Panc1 (cell line): ENCODE measurements at regions not wholly inside any gene's neighbourhood (a gene's known extent, or its start where the extent isn't known, plus 50 kb on each side); places are given as distances from the start of the nearest gene placed in this dataset.
"Not testable (repeated sequence)": the region's sequence is repeated elsewhere in the genome, so short reads cannot be mapped to it uniquely, and the experiment has no call there.

Source experiments
- POLR2AphosphoS5 ChIP-seq: IDR thresholded peaks from 2 replicates; pipeline ENCODE4 v1.6.1; 2012; ENCODE audit warnings: mild to moderate bottlenecking, low read depth, low read length, moderate library complexity
- SIN3A ChIP-seq: IDR thresholded peaks from 2 replicates; pipeline ENCODE4 v1.6.1; 2012; ENCODE audit warnings: low read depth, mild to moderate bottlenecking, low read length, moderate library complexity, borderline replicate concordance; ENCODE audit not compliant: insufficient read depth
- TCF7L2 ChIP-seq: IDR thresholded peaks from 2 replicates; pipeline ENCODE4 v1.6.1; 2011; ENCODE audit warnings: mild to moderate bottlenecking, low read depth, low read length, inconsistent platforms
- TF ChIP-seq, protein P1 (sequence below): fragments of 450-650 bp; IDR thresholded peaks from 2 replicates; pipeline ENCODE4 v1.5.1; 2017; ENCODE audit warnings: mild to moderate bottlenecking

DNA sequence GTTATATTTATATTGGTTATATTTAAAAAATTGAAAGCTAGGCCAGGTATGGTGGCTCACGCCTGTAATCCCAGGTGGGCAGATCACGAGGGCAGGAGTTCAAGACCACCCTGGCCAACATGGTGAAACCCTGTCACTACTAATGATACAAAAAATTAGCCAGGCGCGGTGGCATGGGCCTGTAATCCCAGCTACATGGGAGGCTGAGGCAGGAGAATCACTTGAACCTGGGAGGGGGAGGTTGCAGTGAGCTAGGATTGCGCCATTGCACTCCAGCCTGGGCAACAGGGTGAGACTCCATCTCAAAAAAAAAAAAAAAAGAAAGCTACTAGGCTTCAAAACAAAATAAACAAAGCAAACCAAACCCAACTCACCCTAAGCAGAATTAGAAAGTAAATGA lies 109.0 kb upstream of the SERPINE2 start:
- TF ChIP-seq, protein P1, sequence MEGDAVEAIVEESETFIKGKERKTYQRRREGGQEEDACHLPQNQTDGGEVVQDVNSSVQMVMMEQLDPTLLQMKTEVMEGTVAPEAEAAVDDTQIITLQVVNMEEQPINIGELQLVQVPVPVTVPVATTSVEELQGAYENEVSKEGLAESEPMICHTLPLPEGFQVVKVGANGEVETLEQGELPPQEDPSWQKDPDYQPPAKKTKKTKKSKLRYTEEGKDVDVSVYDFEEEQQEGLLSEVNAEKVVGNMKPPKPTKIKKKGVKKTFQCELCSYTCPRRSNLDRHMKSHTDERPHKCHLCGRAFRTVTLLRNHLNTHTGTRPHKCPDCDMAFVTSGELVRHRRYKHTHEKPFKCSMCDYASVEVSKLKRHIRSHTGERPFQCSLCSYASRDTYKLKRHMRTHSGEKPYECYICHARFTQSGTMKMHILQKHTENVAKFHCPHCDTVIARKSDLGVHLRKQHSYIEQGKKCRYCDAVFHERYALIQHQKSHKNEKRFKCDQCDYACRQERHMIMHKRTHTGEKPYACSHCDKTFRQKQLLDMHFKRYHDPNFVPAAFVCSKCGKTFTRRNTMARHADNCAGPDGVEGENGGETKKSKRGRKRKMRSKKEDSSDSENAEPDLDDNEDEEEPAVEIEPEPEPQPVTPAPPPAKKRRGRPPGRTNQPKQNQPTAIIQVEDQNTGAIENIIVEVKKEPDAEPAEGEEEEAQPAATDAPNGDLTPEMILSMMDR = not testable (repeated sequence)
- not testable (repeated sequence) for TF ChIP-seq POLR2AphosphoS5, SIN3A, TCF7L2
